ENCODE measurements at regions not wholly inside any gene's neighbourhood (a gene's known extent, or its start where the extent isn't known, plus 50 kb on each side); places are given as distances from the start of the nearest gene placed in this dataset.

DNA sequence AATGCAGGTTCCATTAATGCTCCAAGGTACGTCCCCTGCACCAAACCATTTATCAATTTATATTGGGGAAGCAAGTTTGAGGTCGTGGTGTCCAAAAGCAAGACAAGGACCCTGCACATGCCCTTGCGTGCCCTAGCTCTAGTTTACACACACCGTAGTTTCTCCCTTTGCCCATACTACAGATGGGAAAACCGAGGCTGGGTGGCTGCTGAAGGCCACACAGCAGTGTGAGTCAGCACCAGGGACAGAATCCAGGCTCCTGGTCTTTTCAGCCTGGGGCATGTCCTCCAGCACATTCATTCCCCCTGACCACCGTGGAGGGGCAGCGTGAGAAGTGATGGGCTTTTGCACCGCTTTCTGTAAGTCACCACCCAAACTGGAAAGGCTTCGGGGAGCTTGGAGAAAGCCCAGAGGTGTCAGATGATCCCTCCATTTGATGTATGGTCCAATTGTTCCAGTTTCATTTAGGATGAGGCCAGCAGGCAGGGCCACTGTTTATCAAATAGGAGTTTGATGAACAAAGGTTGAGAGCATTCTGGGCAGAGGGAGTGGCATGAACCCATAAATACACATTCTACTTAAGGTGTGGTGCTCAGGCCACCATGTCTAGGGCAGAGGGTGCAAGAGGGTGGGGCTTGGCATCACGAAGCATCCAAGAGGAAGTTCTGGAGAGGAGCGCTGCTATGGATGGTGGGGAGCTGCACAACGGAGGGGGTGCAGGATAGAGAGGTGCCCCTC is 274.1 kb downstream of the HAUS1 start:
- no peak for DNase-seq (ENCODE audit: low spot score)

DNA sequence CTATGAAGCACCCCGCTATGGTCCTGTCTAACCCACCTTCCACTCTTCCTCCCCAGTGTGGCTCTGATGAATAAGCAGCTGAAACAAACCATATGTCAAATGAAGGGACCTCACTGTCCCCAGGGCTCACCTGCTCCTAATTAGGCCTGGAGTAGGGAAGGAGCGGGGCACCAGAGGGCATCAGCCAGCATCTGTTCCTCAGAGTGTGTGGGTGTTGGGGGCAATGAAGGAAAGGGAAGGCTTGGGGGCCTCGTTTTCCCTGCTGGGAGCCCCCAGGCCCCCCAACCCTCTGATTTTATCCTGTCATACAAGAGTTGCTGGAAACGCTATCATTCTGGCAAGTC is 274.7 kb downstream of the HAUS1 start:
- DNase-seq (ENCODE audit: low spot score) = no peak

GRCh38 chr18:46379323-46379950 is 275.3 kb downstream of the HAUS1 start:
- DNase-seq (ENCODE audit: low spot score) = no peak

DNA sequence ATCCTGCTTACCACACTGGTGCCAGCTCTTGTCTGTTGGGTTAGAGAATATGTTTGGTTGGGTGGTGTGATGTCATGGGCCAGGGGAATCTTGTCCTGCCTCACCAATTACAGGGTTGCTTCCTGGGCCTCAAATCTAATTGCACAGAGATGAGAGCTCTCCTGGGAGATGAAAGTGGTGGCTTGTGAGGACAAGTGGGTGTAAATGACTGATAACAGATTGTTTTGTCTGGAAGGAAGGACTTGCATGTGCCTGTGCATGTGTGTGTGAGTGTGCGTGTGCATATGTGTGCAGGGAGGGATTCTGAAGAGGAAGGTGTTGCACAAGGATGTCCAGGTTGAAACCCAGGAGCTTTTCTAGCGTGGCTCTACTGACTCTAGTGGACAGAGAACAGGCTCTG is 271.9 kb downstream of the LOXHD1 start:
- no peak for DNase-seq (ENCODE audit: low spot score)

DNA sequence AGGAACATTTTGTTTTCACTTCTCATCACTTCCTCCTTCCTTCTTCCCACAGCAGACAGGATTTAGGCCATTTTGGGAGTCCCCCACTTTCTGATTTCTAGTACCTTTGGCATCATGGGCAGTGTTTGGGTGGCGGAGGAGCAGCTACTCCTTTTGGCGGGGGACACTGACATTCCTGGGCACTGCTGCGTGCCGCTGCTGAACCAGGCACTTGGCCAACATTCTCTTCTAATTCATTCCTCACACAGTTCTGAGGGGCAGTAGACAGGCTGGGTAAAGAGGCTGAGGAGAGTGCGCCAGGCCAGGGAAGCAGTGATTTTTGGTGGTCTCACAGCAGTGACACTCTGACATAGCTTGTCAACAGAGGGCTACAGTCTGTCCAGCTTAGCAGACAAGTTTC is 270.2 kb downstream of the LOXHD1 start:
- DNase-seq (ENCODE audit: low spot score) = peak; percentile 13

DNA sequence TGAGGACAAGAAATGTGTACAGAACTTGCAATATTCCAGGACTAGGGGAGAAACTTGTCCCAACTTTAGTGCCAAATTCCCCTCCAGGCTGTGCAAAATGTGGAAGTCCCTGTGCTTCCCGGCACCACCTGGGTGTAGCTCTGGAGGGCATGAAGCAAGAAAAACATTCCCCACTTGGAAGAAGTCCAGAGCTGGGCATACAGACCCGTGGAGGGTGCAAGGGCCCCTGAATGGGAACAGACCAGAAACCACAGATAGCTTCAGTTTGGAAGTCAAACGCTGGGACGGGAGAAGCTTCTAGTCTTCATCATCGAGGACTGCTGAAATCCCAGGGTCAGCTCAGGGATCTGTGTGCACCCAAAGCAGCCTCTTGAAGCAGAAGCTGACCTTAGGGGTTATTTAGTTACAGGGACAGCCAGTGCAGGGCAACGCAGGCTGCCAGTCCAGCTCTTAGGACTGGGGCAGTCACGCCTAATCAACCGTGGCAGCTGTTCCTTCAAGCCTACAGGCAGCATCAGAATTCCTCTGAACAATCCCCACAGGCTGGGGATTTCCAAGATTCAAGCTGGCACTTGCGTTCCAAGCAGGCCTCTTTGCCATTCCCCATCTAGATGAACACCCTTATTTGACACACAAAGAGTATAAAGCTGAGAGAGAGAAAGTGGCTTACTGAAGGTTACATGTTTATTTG is 269.4 kb downstream of the LOXHD1 start:
- no peak for DNase-seq (ENCODE audit: low spot score)

DNA sequence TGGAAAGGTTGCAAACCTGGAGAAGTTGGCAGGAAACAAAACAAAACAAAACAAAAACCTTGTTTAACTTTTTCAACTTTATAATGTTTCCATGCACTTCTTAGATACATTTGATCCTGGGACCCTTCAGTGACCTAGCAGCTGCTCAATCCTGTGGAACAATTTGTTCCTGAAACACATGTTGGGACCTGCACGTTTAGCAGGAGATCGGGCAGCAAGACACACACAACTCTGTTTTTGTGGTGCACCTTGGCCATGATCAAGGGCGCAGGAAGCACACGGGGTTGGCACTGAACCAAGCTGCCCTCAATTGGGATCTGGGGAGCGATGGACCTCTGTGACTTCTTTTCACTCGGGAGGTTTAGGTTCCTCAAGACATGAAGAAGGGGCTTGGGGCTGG is 268.7 kb downstream of the LOXHD1 start:
- DNase-seq (ENCODE audit: low spot score) = no peak

DNA sequence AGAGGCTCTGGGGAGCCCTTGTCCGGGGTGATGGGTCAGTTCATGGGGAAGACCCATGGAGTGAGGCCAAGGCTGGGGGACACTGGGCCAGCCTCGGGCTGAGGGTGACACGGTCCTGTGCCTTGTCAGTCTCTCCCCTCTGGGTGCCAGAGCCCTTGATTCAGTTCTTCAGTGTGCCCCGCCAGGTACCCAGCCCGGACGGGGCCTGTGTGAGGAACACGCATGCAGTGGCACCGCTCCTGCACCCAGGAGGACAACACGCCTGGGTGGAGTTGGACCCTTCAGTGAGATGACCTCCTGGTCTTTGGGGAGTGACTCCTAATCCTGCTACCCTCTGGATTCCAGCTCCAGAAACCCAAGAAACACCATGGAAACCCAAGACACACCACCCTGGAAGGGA is 264.4 kb downstream of the LOXHD1 start:
- no peak for DNase-seq (ENCODE audit: low spot score)

- no peak for DNase-seq (ENCODE audit: low spot score)
Observed at GRCh38 chr18:46393230-46393629, 263.8 kb downstream of the LOXHD1 start.

DNA sequence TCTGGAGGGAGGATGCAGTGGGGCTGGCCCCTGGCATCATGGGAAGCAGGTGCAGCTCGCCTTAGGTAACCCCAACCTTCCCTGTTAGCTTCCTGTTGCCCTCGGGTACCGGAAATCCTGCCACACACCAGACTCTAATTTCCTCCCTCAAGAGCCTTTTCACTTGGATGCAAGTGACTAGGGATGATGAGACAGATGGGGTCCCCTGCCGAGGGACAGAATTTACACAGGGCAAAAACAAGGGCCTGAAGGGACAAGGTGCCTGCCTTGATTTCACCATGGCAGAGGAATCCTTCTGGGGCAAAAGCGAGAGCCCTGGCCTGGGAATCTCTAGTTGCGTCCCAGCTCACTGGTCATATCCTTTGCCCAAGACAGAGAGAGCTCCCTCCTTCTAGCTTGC is 263.1 kb downstream of the LOXHD1 start:
- no peak for DNase-seq (ENCODE audit: low spot score)

DNA sequence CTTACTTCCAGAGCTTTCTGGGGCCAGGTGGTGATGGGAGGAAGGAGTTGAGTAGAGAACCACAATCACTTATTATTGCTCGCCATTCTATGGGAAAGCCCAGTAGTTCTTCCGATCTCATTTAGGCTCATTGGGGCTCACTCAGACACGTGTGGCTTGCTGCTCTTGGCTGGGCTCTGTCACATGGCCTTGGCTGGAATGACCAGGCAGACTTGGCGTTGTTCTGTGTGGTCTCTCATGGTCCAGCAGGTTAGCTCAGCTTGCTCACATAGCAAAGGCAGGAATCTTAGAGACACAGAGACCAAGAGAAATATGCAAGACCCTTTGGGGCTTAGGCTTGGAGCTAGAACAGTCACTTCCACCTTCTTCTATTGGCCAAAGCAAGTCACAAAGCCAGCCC is 261.2 kb downstream of the LOXHD1 start:
- no peak for DNase-seq (ENCODE audit: low spot score)

DNA sequence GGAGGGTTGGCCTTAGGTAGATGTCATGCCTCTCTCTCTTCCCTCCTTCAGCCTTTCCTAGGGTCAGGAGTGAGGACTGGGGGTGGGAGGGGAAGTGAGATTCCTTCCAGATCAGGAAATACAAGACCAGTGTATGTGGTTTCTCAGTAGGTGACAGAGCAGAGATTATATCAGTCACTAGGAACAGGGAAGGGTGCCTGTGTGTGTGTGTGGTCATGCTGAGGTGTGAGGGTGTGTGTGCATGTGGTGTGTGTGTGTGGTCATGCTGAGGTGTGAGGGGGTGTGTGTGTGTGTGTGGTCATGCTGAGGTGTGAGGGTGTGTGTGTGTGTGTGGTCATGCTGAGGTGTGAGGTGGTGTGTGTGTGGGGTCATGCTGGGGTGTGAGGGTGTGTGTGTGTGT is 259.8 kb downstream of the LOXHD1 start:
- no peak for DNase-seq (ENCODE audit: low spot score)

GRCh38 chr18:46398005-46398404 is 259.0 kb downstream of the LOXHD1 start:
- DNase-seq (ENCODE audit: low spot score) = no peak

GRCh38 chr18:46398625-46399024 is 258.4 kb downstream of the LOXHD1 start:
- DNase-seq (ENCODE audit: low spot score) = no peak

DNA sequence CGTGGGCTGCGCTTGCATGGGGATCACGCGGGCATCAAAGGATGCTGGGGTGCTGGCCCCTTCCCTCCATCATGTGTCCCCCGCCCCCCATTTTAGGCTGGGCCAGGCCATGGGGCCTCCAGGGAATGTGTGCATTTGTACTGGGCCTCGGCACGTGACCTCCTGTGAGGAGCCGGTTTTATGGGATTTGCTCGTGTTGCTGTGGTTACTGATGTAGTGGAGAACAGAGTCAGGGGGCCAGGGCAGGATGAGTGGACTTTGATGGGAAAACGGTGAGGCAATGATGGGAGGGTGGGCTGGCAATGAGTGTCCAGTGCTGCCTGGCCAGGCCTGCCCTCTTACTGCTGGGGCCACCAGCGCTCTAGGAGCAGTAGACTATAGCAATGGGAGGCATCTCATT is 257.7 kb downstream of the LOXHD1 start:
- no peak for DNase-seq (ENCODE audit: low spot score)

GRCh38 chr18:46400449-46400848 is 256.6 kb downstream of the LOXHD1 start:
- DNase-seq (ENCODE audit: low spot score) = no peak

DNA sequence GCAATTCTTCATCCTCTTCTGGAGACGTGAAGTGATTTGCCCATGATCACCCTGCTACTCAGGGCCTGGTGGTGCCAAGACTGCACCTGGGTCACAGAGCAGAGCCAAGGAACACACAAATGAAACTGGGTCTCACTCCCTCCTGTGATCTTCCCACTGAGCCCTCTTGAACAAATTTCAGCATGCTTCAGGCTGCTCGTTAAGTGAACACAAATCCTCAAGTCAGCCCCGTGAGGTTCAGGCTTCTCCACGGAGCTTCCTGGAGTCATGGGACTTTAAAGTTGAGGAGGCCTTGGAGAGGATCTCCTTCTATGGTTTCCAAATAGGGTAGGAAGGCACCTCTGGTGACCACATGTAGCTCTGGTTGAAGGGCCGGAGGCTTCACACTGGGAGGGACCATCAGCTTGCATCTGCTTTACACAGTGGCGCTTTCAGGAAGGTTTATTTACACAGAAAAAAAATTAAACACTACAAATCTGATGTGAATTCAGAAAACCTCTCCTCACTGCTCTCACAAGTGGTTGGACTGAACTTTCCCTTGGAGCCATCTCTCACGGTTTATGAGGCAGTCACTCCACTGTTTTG is 255.4 kb downstream of the LOXHD1 start:
- DNase-seq (ENCODE audit: low spot score) = no peak

DNA sequence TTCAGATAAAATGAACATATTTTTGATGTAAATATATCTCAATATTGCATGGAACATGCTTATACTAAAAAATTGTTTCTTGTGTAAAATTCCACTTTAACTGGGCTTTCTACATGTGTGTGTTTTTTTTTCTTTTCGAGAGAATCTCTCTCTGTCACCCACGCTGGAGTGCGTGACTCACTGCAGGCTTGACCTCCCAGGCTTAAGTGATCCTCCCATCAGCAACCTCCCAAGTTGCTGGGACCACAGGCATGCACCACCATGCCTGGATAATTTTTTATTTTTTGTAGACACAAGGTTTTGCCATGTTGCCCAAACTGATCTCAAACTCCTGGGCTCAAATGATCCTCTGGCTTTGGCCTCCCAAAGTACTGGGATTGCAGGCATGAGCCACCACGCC is 254.6 kb downstream of the LOXHD1 start:
- DNase-seq (ENCODE audit: low spot score) = no peak

- no peak for DNase-seq (ENCODE audit: low spot score)
Observed at GRCh38 chr18:46402945-46403344, 254.1 kb downstream of the LOXHD1 start.

DNA sequence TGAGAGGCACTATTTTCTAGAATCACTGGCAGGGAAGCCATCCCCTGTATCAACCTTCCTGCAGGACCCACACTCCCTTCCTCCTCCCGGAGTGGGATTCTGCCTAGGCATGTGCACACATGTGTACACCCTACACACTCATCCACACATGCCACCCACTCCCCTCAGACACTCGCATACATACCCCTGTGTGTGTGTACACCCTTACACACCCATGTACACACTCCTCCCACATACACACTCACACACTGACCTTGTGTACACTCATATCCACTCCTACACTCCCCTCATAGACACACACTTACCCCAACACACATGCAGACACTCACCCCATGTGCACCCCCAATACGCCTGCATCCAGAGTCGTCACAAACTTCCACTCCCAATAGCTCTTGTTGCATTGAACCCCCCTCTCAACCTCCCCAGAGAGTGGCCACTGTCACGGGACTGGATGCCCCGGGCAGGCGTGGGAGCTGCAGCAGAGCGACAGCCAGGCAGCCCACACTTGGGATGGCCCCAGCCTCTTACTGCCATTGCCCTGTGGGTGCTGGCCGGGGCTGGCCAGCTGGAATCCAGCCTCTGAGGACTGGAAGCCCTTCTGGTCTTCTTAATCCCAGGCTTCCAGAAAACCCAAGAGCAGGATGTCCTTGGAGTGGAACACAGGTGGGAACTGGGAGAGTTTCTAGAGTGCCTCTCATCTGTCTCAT is 251.0 kb downstream of the LOXHD1 start:
- DNase-seq (ENCODE audit: low spot score) = no peak

GRCh38 chr18:46406539-46406932 is 250.5 kb downstream of the LOXHD1 start:
- no peak for DNase-seq (ENCODE audit: low spot score)

- DNase-seq (ENCODE audit: low spot score) = no peak
Observed at GRCh38 chr18:46407486-46408166, 249.4 kb downstream of the LOXHD1 start.

Measured in mucosa of gallbladder (tissue), 1 donor.